SKM-1 (cell line): ENCODE measurements at regions not wholly inside any gene's neighbourhood (a gene's known extent, or its start where the extent isn't known, plus 50 kb on each side); places are given as distances from the start of the nearest gene placed in this dataset.
A peak's percentile ranks its signal among the peaks of the same experiment; 100 is the strongest.

Experiments used
- DNase-seq: peaks from one replicate; lab custom pipeline; 2025; ENCODE audit not compliant: unreplicated experiment; lab: John Stamatoyannopoulos, UW

- no peak for DNase-seq
Observed at GRCh38 chr16:66219491-66219890, 147.0 kb upstream of the CDH5 start.

- no peak for DNase-seq
Observed at GRCh38 chr16:66212428-66212827, 154.1 kb upstream of the CDH5 start.

DNA sequence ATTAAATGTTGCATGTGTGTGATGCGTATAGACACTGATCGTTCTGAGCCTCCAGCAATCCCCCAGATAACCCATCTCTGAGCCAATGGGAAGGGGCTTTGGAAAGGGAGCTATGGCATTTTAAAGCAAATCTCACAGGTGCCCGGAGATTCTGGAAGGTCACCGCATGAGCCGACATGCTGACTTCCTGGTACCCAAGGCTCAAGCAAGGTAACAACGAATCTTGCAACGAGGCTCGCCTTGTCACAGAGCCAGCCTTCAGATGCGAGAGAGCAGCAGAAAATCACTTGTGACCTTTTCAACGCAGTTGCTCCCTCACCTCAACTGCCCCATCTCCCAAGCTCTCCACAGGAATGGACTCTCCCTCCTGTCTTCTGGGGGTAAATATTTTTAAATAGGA is 154.8 kb upstream of the CDH5 start:
- DNase-seq = no peak

DNA sequence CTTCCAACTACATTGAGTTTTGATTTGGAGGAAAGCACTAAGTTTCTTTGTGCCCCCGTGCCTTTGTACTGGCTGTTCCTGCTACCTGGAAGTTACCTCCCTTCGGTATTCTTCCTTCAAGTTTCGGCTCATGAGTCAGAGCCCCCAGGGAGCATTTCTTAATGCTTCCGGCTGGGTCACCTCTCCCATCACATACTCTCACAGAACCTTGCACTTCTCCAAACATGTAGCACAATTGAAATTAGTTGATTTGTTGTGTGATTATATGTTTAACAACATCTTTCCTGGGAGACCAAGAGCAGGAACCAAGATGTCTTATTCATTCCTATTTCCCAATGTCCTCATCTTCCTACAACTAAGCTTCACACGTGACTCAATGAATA is 158.6 kb upstream of the CDH5 start:
- DNase-seq = no peak

GRCh38 chr16:66207139-66207882 is 159.2 kb upstream of the CDH5 start:
- peak; percentile 73 for DNase-seq

- DNase-seq = no peak
Observed at GRCh38 chr16:66206363-66206762, 160.1 kb upstream of the CDH5 start.

DNA sequence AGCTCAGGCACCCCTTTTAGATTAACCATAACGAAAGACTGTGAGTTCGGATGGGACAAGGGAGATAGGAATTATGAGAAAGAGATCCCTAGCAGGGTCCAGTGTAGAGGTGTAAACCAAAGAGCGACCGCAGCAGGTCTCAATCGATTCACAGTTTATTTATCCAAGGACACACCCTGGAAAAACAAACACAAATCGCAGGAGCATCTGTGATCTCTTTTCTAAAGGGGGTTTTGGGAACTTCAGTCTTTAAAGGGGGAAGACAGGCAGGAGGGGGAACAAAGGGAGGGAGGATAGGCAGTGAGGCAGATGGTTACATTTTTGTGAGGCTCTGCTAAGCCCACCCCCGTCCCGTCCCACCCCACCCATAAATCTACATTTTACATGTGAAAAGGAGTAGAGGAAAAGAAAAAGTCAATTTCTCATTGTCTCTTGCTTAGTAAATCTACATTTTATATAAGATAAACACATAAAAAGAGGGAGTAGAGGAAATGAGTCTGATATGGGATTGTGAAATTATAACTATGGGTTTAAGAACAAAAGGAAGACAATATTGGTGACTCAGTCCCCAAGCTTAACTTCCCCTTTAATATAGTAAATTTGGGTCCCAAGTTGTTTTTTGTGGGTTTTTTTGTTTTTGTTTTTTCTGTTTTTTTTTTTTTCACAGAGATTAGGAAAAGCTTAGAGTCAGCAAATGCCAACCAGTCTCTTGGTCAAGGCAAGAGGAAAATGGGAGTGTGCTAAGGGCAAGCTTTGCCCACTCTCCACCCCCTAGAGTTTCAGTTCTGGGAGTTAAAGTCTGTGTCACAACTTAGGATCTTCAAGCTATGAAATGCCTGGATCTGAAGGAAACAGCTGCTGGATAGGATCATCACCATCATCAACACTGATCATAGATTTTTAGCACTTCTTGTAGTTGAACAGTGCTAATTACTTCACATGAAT is 160.9 kb upstream of the CDH5 start:
- DNase-seq = peak; percentile 41

GRCh38 chr16:66204756-66205155 is 161.7 kb upstream of the CDH5 start:
- no peak for DNase-seq

GRCh38 chr16:66203476-66203875 is 163.0 kb upstream of the CDH5 start:
- DNase-seq = no peak

DNA sequence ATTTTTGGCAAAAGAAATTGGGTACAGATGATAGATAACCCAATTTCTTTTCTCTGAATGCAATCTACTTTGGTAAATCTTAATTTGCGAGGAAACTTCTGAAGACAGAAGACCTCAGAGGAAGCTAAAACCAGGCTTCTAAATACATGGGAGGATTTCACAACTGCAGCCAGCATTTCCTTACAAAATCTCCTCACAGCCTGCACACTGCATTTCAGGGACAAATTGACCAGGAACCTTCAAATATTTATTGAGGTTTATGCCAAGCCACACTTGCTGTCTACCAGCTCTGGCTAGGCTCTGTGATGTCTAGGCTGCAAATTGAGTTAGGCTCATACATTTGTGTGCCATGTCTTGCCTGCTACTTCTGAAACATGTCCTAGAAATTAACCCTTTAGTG is 167.3 kb upstream of the CDH5 start:
- no peak for DNase-seq

DNA sequence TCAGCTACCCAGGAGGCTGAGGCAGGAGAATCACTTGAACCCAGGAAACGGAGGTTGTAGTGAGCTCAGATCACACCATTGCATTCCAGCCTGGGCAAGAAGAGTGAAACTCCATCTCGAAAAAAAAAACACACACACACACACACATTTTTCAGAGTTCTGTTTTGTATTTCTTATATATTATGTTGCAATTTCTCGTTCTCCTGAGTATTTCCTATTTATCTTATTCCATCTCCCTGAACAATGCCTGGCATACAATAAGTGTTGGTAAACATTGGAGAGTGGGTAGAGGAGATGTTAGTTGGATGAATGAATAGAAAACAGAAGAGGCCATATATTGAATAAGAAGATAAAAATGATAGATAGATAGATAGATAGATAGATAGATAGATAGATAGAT is 167.8 kb upstream of the CDH5 start:
- DNase-seq = no peak

GRCh38 chr16:66197668-66198278 is 168.7 kb upstream of the CDH5 start:
- no peak for DNase-seq

- DNase-seq = no peak
Observed at GRCh38 chr16:66196770-66197169, 169.7 kb upstream of the CDH5 start.

GRCh38 chr16:66194866-66195265 is 171.6 kb upstream of the CDH5 start:
- DNase-seq = no peak

DNA sequence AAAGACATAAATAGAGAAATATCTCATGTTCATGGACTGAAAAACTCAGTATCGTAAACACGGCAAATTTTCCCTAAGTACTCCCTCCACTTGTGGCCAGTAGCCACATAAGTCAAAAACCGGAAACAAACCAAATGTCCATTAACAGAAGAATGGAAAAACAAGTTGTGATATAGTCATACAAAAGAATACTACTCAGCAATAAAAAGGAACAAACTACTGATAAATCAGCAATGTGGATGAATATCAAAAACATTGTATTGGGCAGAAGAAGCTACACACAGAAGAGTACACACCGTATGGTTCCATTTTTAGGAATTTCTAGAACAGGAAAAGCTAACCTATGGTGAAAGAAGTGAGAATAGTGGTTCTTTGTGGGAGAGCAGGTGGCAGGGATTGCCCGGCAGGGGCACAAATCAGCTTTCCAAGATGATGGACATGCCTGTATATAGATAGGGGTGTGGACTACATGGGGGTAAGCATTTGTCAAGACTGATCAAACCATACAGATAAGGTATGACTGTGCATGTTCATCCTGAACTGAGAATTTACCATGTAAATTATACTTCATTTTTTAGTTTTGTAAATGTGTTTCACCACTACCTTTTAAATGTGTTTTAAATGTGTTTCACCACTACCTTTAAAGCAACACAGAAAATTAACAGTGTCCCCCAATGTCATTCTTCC is 172.8 kb upstream of the CDH5 start:
- no peak for DNase-seq

- no peak for DNase-seq
Observed at GRCh38 chr16:66190411-66190810, 176.1 kb upstream of the CDH5 start.

- no peak for DNase-seq
Observed at GRCh38 chr16:66189951-66190350, 176.5 kb upstream of the CDH5 start.

DNA sequence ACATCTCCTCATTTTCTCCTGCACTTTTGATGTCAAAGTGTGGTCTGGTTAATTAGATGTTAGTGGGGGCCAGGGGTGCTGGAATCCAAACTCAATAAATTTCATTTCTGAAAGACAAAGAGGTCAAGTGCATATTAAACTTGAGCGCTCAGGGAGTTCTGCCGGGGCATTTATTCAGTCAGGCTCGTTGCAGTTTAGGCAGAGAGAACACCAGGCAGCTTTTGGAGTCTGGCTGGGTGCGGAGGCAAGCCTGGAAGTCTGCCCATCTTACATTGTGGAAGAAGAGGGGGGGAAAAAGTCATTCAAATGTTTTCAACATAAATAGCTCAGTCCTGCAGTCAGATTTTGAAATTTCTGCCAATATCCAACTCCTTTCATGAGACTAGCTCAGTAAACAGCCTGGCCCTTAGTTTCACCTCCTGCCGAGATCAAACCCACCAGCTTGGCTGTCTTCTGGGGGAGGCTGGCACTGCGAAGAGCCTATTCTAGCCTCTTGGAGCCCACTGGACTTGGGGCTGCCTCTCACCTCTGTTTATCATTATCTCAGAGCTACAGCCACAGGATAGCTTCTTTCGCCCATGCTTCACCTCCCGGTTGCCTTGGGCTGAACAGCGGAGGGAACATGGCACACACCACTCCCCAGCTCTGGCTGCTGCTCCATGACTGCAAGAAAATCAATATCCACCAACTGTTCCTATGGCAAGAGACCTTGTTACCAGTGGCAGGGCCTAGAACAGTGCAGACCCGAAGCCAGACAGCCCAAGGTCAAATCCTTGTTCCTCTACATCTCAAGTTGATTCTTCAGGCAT is 177.4 kb upstream of the CDH5 start:
- no peak for DNase-seq

GRCh38 chr16:66186251-66186785 is 180.2 kb upstream of the CDH5 start:
- DNase-seq = no peak

DNA sequence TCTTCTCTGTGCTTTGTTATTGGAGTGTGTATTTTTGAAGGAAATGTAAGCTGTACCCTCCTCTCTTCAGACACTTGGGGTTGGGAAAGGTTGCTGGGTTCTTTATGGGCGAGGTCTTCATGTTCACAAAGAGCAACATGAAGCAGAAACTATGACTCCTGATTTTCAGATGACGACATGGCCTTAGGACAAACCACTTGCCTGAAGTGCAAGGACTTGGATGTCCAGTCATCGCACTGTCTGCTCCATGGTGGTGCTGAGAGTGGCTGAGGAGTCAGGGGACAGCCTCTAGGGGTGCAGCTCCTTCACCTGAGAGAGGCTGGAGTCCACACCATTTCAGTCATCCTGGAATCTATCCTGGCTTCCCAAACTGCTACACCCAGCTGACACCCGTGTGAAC is 183.9 kb upstream of the CDH5 start:
- no peak for DNase-seq
